ENCODE measurements at regions not wholly inside any gene's neighbourhood (a gene's known extent, or its start where the extent isn't known, plus 50 kb on each side); places are given as distances from the start of the nearest gene placed in this dataset.

- no peak for DNase-seq (ENCODE audit: low read depth in 2 of 2)
Observed at GRCh38 chr19:31598730-31599238, 249.5 kb upstream of the TSHZ3 start.

- DNase-seq (ENCODE audit: low read depth in 2 of 2) = no peak
Observed at GRCh38 chr19:31600731-31601295, 251.6 kb upstream of the TSHZ3 start.

GRCh38 chr19:31601855-31602254 lies 252.6 kb upstream of the TSHZ3 start:
- DNase-seq (ENCODE audit: low read depth in 2 of 2) = no peak

DNA sequence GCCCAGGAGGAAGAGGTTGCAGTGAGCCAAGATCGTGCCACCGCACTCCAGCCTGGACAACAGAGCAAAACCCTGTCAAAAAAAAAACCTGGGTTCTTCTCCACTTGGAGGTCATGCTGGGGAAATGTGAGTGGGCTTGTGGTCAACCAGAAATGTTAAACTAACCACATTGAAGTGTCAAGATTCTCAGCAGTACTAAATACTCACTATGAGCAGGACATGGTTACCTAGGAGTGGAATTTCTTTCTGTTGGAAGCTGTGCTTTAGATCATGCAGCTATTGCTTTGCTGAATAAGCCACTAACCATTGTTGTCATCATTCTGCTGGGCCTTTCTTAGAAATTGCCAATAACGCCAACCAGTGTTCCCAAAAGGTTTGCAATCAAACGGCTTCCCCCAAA lies 253.3 kb upstream of the TSHZ3 start:
- DNase-seq (ENCODE audit: low read depth in 2 of 2) = no peak

DNA sequence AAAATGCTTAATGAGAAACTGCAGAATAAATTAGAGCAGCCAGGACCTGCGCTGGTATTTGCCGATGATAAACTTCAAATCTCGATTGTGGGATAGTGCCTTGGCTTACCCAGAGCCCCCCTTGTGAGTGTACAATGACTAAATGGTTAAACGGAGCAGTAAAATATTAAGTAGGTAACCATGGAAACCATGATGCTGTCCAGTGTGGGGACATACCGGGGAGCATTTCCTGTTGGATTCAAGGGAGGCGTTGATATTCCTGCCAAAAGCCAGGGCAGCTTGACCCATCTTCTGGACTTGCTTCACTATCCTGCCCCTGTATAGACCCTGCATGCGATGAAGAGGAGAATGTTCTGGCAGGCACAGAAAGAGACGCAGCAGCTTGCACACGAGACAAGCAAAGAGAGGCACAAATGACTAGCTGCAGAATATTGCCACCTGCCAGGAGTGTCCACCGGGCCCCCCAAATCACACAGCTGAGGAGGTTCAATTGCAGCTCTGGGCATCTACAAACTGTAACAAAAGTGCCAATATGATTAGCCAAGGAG lies 255.3 kb upstream of the TSHZ3 start:
- DNase-seq (ENCODE audit: low read depth in 2 of 2) = no peak

DNA sequence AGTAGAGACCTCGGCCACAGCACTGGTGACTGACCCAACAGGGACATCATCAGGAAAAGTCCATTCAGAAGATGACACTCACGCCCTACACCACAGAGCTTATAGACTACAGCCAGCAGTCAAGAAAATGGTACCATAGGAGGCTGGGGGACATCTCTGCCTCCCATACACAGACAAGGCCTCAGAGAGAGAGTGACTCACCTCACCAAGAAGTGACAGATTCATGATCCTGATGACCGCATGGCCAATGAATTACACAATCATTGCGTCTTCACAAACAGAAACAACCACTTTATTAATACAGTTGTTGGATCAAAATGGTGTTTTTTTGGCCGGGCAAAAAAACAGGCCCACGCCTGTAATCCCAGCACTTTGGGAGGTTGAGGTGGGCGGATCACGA lies 260.8 kb upstream of the TSHZ3 start:
- no peak for DNase-seq (ENCODE audit: low read depth in 2 of 2)

DNA sequence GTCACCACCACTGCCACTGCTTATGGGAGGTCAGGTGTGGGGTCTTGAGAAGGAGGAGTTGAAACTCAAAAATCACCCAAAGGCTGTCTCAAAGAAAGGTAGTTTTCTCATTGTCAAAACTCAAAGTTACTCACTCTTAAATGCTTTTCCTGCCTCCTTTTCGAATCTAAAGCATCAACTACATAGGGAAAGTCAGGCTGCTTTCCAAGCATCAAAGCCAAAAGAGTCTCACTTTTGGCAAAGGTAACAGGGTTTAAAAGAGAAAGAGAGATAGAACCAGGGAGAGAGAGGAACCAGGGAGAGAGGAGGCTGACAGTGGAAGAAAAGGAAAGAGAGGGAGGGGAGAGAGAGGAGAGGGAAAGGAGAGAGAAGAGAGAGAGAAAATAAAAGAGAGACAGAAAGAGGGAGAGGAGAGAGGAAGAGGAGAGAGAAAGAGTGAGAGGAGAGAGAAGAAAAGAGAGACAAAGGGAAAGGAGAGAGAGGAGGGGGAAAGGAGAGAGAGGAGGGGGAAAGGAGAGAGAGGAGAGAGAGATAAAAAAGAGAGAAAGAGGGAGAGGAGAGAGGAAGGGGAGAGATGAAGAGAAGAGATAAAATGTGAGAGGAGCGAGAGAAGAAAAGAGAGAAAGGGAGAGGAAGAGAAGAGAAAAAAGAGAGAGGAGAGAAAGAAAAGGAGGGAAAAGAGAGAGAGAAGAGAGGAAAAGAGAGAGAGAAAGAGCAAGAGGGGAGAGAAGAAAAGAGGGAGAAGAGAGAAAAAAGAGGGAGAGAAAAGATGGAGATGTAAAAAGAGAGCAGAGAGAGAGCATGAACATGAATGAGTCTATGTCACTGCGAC lies 262.0 kb upstream of the TSHZ3 start:
- DNase-seq (ENCODE audit: low read depth in 2 of 2) = no peak

- no peak for DNase-seq (ENCODE audit: low read depth in 2 of 2)
Observed at GRCh38 chr19:31612873-31613272, 263.6 kb upstream of the TSHZ3 start.

GRCh38 chr19:31613683-31614219 lies 264.5 kb upstream of the TSHZ3 start:
- no peak for DNase-seq (ENCODE audit: low read depth in 2 of 2)

DNA sequence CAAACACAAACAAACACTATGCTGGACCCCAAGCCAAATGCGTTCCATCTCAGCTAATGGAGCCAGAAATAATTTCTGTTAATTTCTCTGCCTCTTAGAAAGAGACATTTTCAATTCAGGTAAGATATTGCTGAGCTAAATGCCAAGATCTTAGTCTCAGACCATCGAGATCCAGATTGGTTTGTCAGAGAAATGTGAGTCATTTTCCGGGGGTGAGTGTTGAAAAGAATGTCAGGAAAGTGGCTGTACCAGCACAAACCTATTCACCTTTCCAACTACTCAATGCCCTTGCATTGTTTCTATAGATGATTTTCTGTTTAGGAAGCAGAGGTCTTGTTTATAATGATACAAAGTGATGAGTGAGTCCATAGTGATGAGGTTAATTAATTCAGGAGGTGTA lies 266.8 kb upstream of the TSHZ3 start:
- DNase-seq (ENCODE audit: low read depth in 2 of 2) = no peak

DNA sequence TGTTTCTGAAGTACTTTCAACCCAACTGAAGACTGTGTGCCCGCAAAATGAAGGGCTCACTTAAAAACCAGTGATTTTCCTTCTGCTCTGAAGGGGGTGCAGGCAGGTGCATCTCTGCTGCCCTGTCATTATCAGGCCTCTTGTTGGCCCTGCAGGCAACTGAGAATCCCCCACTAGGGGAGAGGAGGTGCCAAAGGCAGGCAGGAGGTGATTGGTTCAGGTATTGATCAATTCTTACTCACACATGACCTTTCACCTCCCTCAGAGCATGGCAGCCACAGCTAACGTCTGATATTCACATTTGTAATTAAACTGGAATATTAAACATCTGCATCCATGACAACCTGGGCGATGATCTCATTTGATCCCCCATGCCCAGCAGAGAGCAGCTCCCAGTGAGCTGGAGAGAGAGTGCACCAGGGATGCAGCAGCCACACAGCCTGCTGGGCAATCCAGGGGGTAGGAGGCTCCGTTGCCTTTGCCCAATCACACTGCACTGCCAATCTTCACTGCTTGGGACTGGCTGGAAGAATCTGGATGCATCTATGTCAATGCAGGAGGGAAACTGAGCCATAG lies 267.9 kb upstream of the TSHZ3 start:
- no peak for DNase-seq (ENCODE audit: low read depth in 2 of 2)

DNA sequence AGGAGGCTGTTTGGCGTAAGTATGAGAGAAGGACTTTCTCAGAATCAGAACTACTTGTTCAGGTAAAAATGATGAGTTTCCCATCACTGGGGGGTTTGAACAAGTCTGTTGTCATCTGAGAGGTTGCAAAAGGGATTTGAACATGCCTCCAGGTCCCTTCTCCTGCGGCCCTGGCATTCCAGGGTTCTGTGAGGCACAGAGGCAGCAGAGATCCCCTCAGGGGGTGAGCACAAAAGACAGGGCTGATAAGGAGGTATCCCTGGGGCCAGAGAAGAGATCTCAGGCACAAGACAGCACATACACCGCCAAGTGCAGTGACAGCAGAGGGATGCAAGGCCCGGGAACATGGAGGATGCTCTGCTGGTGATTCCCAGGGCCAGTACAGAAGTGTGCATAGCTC lies 275.8 kb upstream of the TSHZ3 start:
- DNase-seq (ENCODE audit: low read depth in 2 of 2) = no peak

GRCh38 chr19:31625575-31625974 lies 276.3 kb upstream of the TSHZ3 start:
- DNase-seq (ENCODE audit: low read depth in 2 of 2) = no peak

GRCh38 chr19:31626941-31627340 lies 277.7 kb upstream of the TSHZ3 start:
- no peak for DNase-seq (ENCODE audit: low read depth in 2 of 2)

- no peak for DNase-seq (ENCODE audit: low read depth in 2 of 2)
Observed at GRCh38 chr19:31627620-31628365, 278.6 kb upstream of the TSHZ3 start.

GRCh38 chr19:31629579-31630363 lies 280.5 kb upstream of the TSHZ3 start:
- no peak for DNase-seq (ENCODE audit: low read depth in 2 of 2)

DNA sequence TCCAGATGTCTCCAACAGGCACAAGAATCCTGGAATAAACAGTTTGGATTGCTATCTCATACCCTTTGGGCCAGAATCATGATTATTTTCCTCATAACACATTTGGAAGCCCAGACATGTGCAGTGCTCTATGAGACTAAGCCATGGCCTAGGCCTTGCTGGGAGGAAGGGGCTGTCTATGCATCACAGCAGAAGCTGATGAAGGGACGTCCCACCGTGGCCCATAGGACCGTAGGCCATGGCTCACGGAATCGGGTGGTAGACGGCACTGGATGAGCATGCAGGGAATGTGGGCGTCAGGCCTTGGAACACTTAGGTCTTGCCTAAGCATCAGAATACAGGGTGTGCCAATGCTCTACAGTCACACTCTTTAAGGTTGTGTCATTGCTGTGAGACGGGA lies 283.8 kb upstream of the TSHZ3 start:
- DNase-seq (ENCODE audit: low read depth in 2 of 2) = no peak

- no peak for DNase-seq (ENCODE audit: low read depth in 2 of 2)
Observed at GRCh38 chr19:31639306-31639705, 290.1 kb upstream of the TSHZ3 start.

DNA sequence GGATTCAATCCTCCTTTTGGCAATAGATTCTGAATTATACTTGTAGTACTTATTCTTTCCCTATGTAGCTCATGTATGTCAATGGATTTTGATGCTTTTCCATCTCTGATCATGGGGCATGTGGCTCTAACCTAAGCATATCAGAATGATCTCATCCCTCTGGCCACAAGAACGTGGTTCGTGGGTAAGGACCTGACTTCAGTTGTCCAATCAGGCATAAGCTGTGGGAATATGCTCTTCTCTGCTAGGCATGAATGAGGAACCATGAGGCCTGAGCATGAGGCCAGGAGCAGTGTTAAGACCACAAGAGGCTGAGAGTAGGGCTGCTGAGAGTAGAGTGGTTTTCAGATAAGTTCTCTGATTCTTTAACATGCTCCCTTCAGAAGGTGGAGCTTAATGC lies 292.4 kb upstream of the TSHZ3 start:
- no peak for DNase-seq (ENCODE audit: low read depth in 2 of 2)

DNA sequence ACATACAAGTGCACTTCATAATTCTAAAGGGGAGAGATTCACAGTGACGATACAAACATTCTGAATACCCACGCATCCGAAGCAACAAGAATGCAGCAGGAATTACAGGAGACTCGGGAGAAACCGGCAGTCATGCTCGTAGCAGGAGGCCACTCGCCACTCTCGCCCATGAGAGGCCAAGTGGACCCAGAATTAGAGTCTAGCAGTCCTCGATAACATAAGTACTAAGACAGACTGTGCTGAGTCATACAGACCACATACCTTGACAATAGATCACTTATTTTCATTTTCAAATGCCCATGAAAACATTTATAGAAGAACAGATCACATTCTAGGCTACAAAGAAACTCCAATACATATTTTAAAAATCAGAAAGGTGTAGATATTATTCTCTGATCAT lies 299.1 kb upstream of the TSHZ3 start:
- DNase-seq (ENCODE audit: low read depth in 2 of 2) = no peak

- DNase-seq (ENCODE audit: low read depth in 2 of 2) = no peak
Observed at GRCh38 chr19:31656507-31656906, 307.3 kb upstream of the TSHZ3 start.

All from dermis microvascular lymphatic vessel endothelial cell (primary cell).